Stimulated activated CD8-positive, alpha-beta memory T cell treated with anti-CD3 and anti-CD28 coated beads, Interleukin-7, amount 100 ng/mL, for 4 hours (primary cell): ENCODE measurements at regions not wholly inside any gene's neighbourhood (a gene's known extent, or its start where the extent isn't known, plus 50 kb on each side); places are given as distances from the start of the nearest gene placed in this dataset.

Source experiments
- DNase-seq, 2 donors: peaks; one replicate each; pipeline ENCODE4 v3.0.0-alpha.2; 2020; ENCODE audit warnings: low read depth in 2 of 2

DNA sequence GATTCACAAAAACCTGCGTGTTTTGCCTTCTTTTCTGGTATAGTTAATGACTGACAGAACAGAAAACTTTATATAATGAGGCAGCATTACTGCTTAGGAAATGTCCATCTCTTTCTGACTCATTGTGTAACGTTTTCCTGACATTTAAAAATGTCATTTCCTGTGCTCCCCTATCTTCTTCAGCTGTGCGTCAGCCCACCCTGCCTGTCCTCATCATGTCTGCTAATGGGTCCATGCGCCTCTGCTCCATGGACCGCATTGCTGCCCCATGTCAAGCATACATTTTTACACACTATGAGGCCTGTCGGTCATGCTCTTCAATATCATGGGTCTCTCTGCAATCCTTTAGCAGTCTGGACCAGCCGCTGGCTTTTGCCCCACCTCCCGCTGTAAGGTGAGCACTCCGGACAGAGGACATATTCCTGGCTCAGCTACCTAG lies 234.3 kb downstream of the CDCA7 start:
- no peak for DNase-seq

DNA sequence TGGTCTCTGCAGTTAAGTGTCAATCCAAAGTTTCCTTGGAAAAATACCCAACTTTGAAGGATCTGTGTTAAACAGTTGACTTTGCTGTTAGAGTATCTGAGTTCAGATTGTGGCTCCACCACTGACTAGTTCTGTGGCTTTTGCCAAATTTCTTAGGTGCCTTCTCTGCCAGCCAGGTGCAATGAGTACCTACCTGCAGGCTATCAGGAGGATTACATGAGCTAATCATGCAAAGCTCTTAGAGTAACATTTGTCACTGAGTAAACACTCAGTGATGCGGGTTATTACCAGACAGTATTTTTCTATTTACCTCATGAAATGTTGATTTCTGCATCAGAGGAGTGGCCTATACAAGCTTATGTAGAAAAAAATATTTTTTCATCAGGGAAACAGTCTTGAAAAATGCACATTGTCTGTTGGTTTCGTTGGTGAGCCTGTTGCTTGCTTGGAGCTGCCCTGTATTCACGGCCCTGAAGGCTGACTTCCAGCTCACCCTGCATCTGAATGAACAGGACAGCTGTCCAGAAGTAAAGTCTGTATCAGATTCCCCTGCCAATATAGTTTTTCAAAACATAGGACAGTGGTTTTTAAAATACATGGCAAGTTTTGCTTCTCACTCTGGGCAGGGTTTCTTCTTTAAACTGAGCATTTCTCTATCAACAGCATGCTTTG lies 235.1 kb downstream of the CDCA7 start:
- no peak for DNase-seq

- DNase-seq: no peak
Observed at GRCh38 chr2:173590276-173590861, 235.7 kb downstream of the CDCA7 start.

- no peak for DNase-seq
Observed at GRCh38 chr2:173593109-173593508, 238.4 kb downstream of the CDCA7 start.

DNA sequence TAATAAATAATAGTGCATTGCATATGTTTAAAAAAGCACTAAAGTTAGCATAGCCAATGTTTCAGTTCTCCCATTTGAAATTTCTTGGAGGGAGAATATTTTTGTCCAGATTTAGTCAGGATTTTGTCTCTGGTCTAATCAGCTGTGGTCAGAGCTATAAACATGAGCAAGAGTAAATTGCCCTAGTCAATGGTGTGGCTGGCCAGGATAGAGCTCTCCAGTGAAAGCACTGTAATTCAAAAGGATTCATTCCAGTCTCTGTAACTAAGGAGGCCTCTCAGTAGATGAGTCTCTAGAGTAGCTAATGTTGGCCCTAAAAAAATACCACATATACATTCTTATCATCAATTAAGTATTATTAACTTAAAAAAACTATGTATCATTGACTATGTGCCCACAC lies 241.6 kb downstream of the CDCA7 start:
- DNase-seq: no peak

DNA sequence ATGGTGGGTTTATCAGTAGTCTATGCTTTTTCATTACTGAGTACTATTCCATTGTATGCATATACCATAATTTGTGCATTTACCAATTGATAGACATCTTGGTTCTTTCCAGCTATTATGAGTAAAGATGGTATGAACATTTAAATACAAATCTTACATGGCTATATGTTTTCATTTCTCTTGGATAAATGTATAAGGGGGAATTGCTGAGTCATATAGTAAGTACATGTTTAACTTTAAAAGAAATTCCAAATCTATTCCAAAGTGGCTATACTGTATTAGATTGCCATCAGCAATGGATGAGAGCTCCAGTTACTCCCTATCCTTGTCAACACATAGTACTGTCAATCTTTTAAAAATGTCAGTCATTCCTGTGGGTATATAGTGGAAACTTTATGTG lies 243.9 kb downstream of the CDCA7 start:
- DNase-seq: no peak

GRCh38 chr2:173599821-173600359 lies 245.2 kb downstream of the CDCA7 start:
- no peak for DNase-seq

DNA sequence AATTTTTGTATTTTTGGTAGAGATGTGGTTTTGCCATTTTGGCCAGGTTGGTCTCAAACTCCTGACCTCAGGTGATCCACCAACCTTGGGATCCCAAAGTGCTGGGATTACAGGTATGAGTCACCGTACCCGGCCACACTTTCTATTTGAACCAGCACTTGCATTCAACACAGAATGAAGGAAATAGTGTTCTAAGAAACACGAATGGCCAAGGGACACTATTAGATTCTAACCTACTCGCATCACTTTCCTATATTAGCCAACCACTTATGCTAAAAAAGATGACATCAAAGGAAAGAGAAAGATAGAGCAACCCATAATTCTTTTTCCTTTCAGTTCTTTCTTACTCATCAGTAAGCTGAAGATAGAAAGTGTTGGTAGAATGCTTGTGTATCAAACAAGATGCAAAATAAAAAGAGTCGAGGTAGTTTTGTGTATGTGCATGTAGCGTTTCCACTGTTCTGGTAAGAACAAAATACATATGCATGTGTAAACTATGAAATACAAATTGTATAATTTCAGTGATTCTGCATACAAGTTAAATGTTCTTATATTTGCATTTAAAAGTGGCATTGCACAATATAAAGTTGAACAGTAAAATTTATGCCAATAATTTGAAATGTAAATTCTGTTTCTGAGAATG lies 247.6 kb downstream of the CDCA7 start:
- DNase-seq: no peak

DNA sequence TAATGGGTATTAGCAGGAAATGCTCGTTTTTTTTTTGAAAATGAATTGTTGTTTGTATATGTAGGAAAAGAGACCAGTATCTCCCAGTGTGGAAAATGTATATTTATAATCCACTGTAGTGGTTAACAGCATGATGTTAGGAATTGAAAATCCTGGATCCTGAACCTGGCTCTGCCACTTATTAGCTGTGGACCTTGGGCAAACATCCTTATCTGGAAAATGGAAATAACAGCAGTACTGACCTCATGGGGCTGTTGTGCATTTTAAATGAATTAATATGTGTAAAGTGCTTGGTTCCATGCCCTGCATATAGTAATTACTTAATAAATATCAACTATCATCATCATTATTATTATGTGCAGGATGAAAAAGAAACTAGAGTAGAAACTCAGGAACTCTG lies 251.3 kb downstream of the CDCA7 start:
- no peak for DNase-seq

GRCh38 chr2:173606619-173607248 lies 252.1 kb downstream of the CDCA7 start:
- no peak for DNase-seq

DNA sequence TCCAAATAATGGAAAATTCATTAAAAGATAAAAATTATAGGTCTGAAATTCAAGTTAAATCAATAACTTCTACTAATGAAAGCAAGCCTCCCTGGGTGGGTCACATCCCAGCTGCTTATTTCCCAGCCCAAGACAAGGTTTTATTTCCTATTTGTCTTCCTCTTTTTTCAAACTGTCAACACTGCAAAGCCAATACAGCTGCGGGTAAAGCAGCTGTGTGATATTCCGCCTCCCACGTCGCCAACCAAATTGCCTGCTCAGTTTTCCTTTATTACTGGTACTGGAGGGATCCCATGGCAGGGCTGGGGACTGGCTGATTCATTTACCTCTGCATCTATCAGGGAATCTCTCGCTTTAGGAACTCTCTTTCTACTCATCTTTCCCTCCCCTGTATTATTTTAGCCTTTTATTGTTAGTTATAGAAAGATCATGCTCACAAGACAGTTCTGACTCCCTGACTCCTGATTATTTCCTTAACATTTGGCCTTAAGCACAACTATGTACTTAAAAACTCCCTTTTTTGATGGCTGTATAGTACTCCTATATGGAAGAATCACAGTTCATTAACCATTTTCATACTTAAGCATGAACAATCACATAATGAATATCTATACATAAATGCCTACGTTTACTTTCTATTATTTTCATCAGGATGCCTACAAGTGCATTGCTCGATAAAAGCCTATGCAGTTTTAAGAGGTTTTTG lies 253.1 kb downstream of the CDCA7 start:
- no peak for DNase-seq

- no peak for DNase-seq
Observed at GRCh38 chr2:173611121-173611520, 256.4 kb downstream of the CDCA7 start.

DNA sequence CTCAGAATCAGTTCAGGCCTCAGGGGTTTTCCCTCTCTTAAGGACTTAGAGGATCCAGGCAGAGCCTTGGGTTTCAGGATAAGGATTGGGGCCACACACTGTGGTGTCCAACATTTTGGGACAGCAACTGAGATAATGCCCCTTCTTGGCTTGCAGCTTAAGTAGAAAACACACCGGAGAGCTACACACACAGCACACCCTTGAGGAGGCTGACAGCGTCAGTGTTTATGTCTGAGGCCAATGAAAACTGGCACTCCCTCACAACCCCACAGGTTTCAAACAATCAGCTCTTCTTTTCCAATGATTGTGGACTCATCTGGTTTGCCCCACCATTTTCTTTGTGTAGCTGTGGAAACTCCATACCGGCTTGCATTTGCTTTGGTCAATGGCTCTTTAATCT lies 257.7 kb downstream of the CDCA7 start:
- no peak for DNase-seq

DNA sequence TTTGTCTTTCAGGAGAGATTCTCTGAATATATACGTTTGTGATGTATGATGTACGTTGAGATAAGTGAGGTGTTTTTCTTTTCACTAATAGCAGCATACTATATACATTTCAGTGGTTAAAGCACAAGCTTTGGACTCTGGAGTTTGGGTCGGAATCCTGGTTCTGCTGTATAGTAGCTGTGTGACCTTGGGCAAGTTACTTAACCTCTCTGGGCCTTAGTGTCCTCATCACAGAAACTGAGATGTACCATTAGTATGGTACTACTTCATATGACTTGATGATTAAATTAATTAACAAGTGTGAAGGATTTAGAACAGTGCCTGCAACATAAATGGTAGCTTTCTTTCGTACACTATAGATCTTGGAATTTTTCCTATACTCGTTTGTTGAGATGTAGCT lies 258.7 kb downstream of the CDCA7 start:
- no peak for DNase-seq

- no peak for DNase-seq
Observed at GRCh38 chr2:173614265-173614930, 259.7 kb downstream of the CDCA7 start.

DNA sequence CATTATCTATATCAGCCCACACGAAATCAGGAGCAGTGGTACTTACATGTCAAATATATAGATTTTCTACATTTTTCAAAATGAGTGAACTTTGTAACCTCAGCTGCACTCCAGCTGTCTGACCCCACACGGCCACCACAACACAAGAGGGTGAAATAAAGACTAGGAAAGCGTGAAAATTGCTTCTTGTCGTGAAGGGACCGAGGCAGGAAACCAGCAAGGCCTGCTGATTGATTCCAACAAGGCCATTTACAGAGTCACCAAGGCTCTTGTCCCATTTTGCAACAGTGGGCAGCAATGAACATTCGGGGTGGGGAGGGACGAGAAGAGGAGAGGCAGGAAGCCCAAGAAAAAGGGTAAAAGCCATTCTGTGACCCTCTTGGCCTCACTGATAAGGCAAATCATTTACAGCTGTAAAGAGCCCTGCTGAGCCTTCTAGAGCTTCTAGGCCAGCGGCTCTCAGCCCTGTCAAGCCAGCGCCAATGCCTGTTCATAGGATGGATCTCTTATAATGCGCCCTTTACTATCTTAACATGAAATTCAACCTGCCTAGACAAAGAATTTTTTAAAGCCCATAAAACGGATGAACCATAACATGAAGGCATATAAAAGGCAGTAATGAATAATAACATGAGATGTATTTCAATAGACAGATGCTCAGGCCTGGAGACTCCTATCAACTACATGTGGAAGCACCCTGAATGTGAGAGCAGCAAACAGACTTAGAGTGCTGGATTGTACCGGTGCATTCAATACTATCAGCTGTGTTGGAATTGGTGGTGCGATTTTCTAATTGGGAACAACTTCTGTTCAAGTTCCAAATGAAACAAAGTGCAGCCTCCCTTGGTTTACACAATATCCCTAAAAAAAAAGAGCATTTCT lies 269.0 kb downstream of the CDCA7 start:
- no peak for DNase-seq

DNA sequence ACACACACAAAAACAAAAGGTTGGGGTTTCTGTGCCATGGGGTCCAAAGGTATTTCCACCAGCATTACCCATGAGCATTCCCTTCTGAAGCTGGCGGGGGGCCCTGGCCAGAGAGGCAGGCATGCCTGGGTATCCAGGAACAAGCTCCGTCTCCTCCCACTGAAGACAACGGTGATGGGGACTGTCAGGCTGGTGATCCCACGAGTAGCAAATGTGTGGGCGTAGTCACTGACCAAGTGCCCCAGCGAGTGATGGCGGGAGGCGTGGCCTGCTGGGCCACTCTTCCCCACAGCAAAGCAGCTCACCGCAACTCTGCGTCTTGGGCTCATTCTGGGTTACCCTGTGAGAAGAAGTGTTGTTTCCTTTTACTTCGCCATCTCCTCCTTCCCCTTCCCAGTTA lies 270.6 kb downstream of the CDCA7 start:
- no peak for DNase-seq

GRCh38 chr2:173629076-173629475 lies 274.4 kb downstream of the CDCA7 start:
- no peak for DNase-seq

GRCh38 chr2:173630425-173631126 lies 275.9 kb downstream of the CDCA7 start:
- DNase-seq: no peak

GRCh38 chr2:173631127-173631460 lies 276.4 kb downstream of the CDCA7 start:
- no peak for DNase-seq
